Endodermal cell (in vitro differentiated cells): ENCODE measurements at regions not wholly inside any gene's neighbourhood (a gene's known extent, or its start where the extent isn't known, plus 50 kb on each side); places are given as distances from the start of the nearest gene placed in this dataset.

Experiments
- DNase-seq: peaks from one replicate; pipeline ENCODE4 v3.0.0-alpha.2; 2017
- H3K27ac ChIP-seq: 2 replicates; pipeline ENCODE4 v1.5.1; 2013; ENCODE audit warnings: mild to moderate bottlenecking, low read depth, low read length, moderate library complexity
- H3K27me3 ChIP-seq: 2 replicates; pipeline ENCODE4 v1.6.1; 2013; ENCODE audit warnings: mild to moderate bottlenecking, low read length, moderate library complexity; ENCODE audit not compliant: insufficient read depth, control insufficient read depth, poor library complexity, severe bottlenecking
- H3K36me3 ChIP-seq: 2 replicates; pipeline ENCODE4 v1.7.0; 2013; ENCODE audit warnings: mild to moderate bottlenecking, low read length, moderate library complexity; ENCODE audit not compliant: control insufficient read depth, insufficient read depth
- H3K4me1 ChIP-seq: one replicate; pipeline ENCODE4 v1.7.0; 2013; ENCODE audit warnings: low read length; ENCODE audit not compliant: control insufficient read depth, insufficient read depth
- H3K4me3 ChIP-seq: 2 replicates; pipeline ENCODE4 v1.5.1; 2013; ENCODE audit warnings: mild to moderate bottlenecking, low read length, moderate library complexity
- H3K9ac ChIP-seq: 2 replicates; pipeline ENCODE4 v1.6.1; 2013; ENCODE audit warnings: mild to moderate bottlenecking, low read length, moderate library complexity; ENCODE audit not compliant: poor library complexity, severe bottlenecking; ENCODE audit errors: extremely low read depth
- H3K9me3 ChIP-seq: 2 replicates; pipeline ENCODE4 v1.6.1; 2013; ENCODE audit warnings: mild to moderate bottlenecking, low read length, moderate library complexity; ENCODE audit not compliant: control insufficient read depth
- H3K27ac Mint-ChIP-seq: 2 replicates; pipeline ENCODE4 v1.8.0; 2020; ENCODE audit warnings: mixed read lengths
- H3K27me3 Mint-ChIP-seq: 2 replicates; pipeline ENCODE4 v1.8.0; 2021; ENCODE audit warnings: mild to moderate bottlenecking, mixed read lengths; ENCODE audit not compliant: insufficient read depth
- H3K36me3 Mint-ChIP-seq: 2 replicates; pipeline ENCODE4 v1.8.0; 2020; ENCODE audit warnings: low read depth, mixed read lengths
- H3K4me1 Mint-ChIP-seq: 2 replicates; pipeline ENCODE4 v1.8.0; 2020; ENCODE audit warnings: mixed read lengths
- H3K4me3 Mint-ChIP-seq: 2 replicates; pipeline ENCODE4 v1.8.0; 2020; ENCODE audit warnings: mild to moderate bottlenecking, moderate library complexity, mixed read lengths
- H3K9me3 Mint-ChIP-seq: 2 replicates; pipeline ENCODE4 v1.8.0; 2020; ENCODE audit warnings: mild to moderate bottlenecking, mixed read lengths
- WGBS, 2 experiments: methylation state at CpG; one replicate each; pipeline versions ENCODE4 v1.1.5 to v1.1.7; 2013; ENCODE audit warnings: missing lambda C conversion rate in 2 of 2, mixed read lengths in 1 of 2; ENCODE audit not compliant: insufficient coverage in 1 of 2, insufficient read length in 1 of 2; 5-methylcytosine and 5-hydroxymethylcytosine counted together
- TF ChIP-seq, protein P1 (sequence below): fragments of 200-600 bp; sonication (generic); conservative IDR thresholded peaks from 2 replicates; pipeline ENCODE4 v1.5.0; 2021; ENCODE audit warnings: antibody characterized with exemption, mild to moderate bottlenecking

DNA sequence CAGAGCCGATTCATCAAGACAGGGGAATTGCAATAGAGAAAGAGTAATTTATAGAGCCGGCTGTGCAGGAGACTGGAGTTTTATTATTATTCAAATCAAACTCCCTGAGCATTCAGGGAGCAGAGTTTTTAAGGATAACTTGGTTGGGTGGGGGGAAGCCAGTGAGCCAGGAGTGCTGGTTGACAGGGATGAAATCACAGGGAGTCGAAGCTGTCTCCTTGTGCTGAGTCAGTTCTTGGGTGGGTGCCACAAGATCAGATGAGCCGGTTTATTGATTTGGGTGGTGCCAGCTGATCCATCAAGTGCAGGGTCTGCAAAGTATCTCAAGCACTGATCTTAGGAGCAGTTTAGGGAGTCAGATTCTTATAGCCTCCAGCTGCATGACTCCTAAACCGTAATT, 95.4 kb upstream of the CCDC80 start:
- Histone ChIP-seq H3K4me1 (no peaks in the 10 kb centered on the region), H3K27ac (no peak overlapping the region), H3K4me3 (no peak overlapping the region), H3K9me3 (no peaks in the 10 kb centered on the region), H3K27me3 (no peaks in the 10 kb centered on the region), H3K36me3 (no peaks in the 10 kb centered on the region), H3K9ac (no peak overlapping the region)
- DNase-seq: no peak
- Mint-ChIP-seq H3K36me3 (no peaks in the 10 kb centered on the region), H3K4me3 (no peak overlapping the region), H3K27ac (no peak overlapping the region), H3K4me1 (peaks cover 2% of the 10 kb centered on the region), H3K9me3 (no peaks in the 10 kb centered on the region), H3K27me3 (no peaks in the 10 kb centered on the region)
- TF ChIP-seq, protein P1, sequence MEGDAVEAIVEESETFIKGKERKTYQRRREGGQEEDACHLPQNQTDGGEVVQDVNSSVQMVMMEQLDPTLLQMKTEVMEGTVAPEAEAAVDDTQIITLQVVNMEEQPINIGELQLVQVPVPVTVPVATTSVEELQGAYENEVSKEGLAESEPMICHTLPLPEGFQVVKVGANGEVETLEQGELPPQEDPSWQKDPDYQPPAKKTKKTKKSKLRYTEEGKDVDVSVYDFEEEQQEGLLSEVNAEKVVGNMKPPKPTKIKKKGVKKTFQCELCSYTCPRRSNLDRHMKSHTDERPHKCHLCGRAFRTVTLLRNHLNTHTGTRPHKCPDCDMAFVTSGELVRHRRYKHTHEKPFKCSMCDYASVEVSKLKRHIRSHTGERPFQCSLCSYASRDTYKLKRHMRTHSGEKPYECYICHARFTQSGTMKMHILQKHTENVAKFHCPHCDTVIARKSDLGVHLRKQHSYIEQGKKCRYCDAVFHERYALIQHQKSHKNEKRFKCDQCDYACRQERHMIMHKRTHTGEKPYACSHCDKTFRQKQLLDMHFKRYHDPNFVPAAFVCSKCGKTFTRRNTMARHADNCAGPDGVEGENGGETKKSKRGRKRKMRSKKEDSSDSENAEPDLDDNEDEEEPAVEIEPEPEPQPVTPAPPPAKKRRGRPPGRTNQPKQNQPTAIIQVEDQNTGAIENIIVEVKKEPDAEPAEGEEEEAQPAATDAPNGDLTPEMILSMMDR: no peak
- 83 to 100% methylated on average over 3 to 5 of the region's 5 CpGs for WGBS, 2 experiments

GRCh38 chr3:112735926-112736325, 95.0 kb upstream of the CCDC80 start:
- Histone ChIP-seq H3K9ac (no peak overlapping the region), H3K27me3 (no peaks in the 10 kb centered on the region), H3K4me1 (no peaks in the 10 kb centered on the region), H3K27ac (no peak overlapping the region), H3K4me3 (no peak overlapping the region), H3K9me3 (no peaks in the 10 kb centered on the region), H3K36me3 (no peaks in the 10 kb centered on the region)
- Mint-ChIP-seq H3K4me3 (no peak overlapping the region), H3K27me3 (no peaks in the 10 kb centered on the region), H3K9me3 (no peaks in the 10 kb centered on the region), H3K27ac (no peak overlapping the region), H3K36me3 (no peaks in the 10 kb centered on the region), H3K4me1 (peaks cover 2% of the 10 kb centered on the region)
- WGBS, 2 experiments: 92 to 95% methylated on average over 2 to 3 of the region's 3 CpGs
- DNase-seq: no peak
- TF ChIP-seq, protein P1: no peak

- Histone ChIP-seq H3K27ac (no peak overlapping the region), H3K27me3 (no peaks in the 10 kb centered on the region), H3K9ac (no peak overlapping the region), H3K36me3 (no peaks in the 10 kb centered on the region), H3K4me3 (no peak overlapping the region), H3K9me3 (no peaks in the 10 kb centered on the region), H3K4me1 (no peaks in the 10 kb centered on the region)
- DNase-seq: peak; percentile 93
- H3K36me3 Mint-ChIP-seq: no peaks in the 10 kb centered on the region
- H3K27ac Mint-ChIP-seq: no peak overlapping the region
- H3K4me1 Mint-ChIP-seq: peaks cover 2% of the 10 kb centered on the region
- 77 to 84% methylated on average over 4 to 12 of the region's 12 CpGs for WGBS, 2 experiments
- TF ChIP-seq, protein P1: peak; percentile 93
- no peak overlapping the region for H3K4me3 Mint-ChIP-seq
- H3K27me3 Mint-ChIP-seq: no peaks in the 10 kb centered on the region
- H3K9me3 Mint-ChIP-seq: peaks cover 2% of the 10 kb centered on the region
Measured at GRCh38 chr3:112734736-112735350, 93.9 kb upstream of the CCDC80 start.
